Prostate gland (tissue), 2 donors: ENCODE measurements at regions not wholly inside any gene's neighbourhood (a gene's known extent, or its start where the extent isn't known, plus 50 kb on each side); places are given as distances from the start of the nearest gene placed in this dataset.

Experiments
- POLR2A ChIP-seq: fragments of 450-650 bp; IDR thresholded peaks from one replicate; pipeline ENCODE4 v1.6.1; 2016; ENCODE audit warnings: antibody characterized with exemption, mild to moderate bottlenecking
- POLR2AphosphoS5 ChIP-seq: sonication (generic); formaldehyde crosslinking; IDR thresholded peaks from one replicate; pipeline ENCODE4 v1.6.1; 2017; ENCODE audit warnings: antibody characterized with exemption
- TF ChIP-seq, protein P1 (sequence below), 4 experiments: fragments of 200-600 bp in 2 of 4; fragments of 450-650 bp in 2 of 4; sonication (generic) in 2 of 4; IDR thresholded peaks; 1 replicate in 3 of 4; 2 replicates in 1 of 4; pipeline ENCODE4 v1.5.1; 2016 to 2019; ENCODE audit warnings: antibody characterized with exemption in 4 of 4, mild to moderate bottlenecking in 2 of 4, moderate library complexity in 2 of 4

DNA sequence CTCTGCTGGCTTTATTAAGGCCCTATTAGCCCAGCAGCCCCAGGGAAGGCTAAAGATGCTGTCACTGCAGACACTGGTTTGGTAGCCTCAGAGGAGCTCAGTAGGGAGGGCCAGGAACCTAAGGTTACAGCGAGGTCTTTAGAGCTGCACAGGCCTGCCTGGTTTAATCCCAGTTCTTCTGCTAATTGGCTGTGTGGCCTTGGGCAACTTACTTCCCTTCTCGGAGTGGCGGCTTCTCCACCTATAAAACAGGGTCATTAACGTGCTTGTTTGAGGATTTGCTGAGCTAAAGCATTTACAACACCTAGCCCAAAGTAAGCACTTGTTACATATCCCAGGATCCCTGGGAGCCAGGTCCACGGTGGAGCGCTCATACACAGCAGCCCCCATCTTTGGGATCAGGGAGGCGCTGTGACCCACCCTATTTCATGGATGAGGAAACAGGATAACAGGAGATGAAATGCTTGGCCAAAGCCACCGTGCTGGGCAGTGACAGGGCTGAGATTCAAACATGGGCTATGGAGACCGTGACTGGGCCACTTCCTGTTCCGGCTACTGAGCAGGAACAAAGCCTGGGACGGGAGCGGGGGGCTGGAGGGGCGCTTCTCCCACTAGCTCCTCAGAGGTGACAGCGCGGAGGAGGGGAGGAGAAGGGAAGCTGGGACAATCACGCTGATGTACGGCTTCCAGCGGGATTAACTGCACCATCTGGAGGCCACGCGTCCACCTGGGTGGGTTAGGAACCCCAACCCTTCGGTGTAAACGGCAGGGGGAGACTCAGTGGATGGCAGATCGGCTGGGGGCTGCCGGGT, 61.5 kb downstream of the IGLL1 start:
- TF ChIP-seq, protein P1, sequence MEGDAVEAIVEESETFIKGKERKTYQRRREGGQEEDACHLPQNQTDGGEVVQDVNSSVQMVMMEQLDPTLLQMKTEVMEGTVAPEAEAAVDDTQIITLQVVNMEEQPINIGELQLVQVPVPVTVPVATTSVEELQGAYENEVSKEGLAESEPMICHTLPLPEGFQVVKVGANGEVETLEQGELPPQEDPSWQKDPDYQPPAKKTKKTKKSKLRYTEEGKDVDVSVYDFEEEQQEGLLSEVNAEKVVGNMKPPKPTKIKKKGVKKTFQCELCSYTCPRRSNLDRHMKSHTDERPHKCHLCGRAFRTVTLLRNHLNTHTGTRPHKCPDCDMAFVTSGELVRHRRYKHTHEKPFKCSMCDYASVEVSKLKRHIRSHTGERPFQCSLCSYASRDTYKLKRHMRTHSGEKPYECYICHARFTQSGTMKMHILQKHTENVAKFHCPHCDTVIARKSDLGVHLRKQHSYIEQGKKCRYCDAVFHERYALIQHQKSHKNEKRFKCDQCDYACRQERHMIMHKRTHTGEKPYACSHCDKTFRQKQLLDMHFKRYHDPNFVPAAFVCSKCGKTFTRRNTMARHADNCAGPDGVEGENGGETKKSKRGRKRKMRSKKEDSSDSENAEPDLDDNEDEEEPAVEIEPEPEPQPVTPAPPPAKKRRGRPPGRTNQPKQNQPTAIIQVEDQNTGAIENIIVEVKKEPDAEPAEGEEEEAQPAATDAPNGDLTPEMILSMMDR (IDR thresholded peaks at IDR 0.05) = no peak
- TF ChIP-seq POLR2AphosphoS5 (no peak), POLR2A (no peak)
